HG03460 (cell line): ENCODE measurements at regions not wholly inside any gene's neighbourhood (a gene's known extent, or its start where the extent isn't known, plus 50 kb on each side); places are given as distances from the start of the nearest gene placed in this dataset.
A peak's percentile ranks its signal among the peaks of the same experiment; 100 is the strongest.

ENCODE experiments used
- ATAC-seq: cut with Tn5 transposase; IDR thresholded peaks from one replicate; pipeline ENCODE4 v1.9.1; 2021; ENCODE audit not compliant: unreplicated experiment

DNA sequence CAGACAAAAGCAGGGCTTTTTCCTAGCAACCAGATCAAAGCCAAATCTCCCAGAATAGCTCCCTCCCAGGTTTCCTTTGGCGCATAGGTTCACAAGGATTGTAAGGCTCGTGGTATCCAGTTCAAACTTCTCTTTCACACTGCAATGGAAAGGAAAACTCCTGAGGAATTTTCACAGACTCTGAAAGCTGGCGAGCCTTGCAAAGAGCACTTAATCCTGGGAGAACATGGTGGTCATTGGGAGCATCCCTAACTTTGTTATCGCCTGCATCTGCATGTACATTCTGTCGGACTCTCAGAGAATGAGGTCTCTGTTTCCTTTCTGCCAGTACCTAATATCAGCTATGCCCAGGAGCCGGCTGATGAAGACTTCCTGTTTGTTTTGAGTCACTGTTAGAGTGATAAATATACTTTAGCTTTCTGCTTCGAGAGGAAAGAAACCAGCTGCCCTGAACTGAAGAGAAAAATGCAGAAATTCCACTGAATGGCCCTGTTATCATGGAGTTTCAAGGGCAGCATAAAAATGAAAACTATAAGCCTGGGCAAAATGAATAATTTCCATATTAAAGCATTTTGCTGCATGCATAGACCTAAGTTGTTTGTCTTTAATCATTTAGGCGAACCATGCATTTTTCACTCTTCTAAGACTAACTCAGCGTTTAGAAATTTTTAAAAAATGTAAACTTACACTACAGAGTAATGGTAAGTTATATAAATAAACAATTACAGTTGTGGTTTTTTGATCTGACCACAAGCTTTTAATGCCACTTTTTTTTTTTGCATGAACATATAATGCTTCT lies 76.4 kb upstream of the ZEB2 start:
- peak; percentile 89 for ATAC-seq

GRCh38 chr2:144595686-144596072 lies 75.8 kb upstream of the ZEB2 start:
- no peak for ATAC-seq

GRCh38 chr2:144595279-144595678 lies 75.4 kb upstream of the ZEB2 start:
- no peak for ATAC-seq

DNA sequence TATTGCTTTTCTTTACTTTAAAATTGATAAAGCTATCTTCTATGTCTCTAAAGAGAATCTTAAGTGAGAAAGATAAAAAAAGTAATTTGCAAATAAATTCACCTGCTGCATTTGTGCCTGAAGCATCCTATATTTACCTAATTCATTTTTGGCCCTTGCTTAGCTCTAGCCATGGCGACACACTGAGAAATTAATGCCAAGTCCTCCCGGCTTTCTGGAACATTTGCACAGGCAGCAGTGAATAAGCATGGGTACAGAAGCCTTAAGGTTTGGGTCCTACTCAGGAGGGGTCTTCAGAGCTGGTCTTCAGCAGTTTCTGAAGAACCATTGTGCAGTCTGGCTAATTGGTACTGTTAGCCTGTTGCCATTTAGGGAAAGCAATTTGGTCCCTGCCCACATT lies 73.9 kb upstream of the ZEB2 start:
- ATAC-seq: no peak

DNA sequence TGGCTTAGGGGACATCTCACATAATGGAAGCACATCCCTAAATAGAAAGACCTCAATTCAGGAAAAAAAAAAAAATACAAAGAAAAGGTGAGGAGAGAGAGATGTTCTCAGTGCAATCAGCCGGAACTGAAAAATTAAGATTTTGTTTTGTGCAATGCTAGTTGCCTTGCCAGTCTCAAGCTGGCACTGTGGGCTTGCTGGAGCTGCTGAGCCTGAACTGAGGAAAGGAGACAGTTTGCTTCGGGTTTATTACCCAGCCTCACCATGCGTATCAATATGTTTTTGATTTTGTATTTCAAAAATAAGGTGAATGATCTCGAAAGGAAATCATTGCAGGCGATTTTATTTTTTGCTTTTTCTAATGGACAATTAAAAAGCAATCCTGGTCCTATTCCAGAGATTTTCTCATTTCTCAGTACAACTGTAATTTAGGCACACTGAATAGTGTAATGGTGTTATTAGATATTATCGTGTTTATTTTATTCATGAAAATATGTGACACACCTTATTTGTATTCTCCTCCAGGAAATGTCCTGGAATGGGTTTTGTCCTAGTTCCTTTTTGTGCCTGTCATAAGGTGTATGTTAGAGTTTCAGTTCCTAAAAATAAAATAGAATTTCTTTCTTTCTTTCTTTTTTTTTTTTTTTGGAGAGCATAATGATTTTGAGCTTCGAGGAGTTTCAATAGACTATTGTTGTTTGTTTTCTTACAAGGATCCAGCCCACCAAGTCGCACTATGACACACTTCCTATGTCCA lies 72.8 kb upstream of the ZEB2 start:
- ATAC-seq: no peak

DNA sequence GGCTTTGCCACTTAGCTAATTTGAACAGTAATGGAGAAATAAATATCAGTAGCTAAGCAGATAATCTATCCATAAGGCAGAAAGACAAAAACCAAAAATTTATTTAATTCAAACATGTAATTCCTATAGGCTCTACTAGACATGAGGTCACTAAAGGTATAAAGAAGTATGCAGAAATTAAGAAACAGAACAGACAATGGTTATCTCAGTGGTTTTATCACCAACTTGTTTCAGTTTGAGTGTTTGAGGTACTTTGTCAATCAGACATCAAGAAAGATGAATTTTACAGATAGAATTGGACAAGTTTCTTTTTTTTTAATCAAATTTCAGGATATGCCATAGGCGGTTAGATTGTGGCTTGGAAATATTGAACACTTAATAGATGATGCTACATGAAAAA lies 67.4 kb upstream of the ZEB2 start:
- no peak for ATAC-seq

DNA sequence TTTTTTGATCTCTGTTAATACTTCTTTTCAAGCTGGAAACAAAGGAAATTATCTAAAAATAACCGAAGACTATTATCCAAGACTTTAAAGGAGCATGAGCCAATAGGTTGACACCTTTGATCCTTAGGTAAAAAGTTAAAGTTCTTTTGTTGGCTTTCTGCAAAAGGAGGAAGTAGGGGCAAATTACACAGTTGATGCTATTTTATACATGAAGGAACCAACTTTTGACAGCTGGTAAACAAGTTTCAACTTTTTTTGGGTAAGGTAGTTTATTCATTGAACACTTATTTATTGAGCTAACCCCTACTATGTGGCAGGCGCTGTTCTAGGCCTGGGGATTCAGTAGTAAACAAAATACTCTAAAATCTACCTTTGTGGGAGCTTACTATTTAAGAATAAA lies 66.6 kb upstream of the ZEB2 start:
- ATAC-seq: no peak

DNA sequence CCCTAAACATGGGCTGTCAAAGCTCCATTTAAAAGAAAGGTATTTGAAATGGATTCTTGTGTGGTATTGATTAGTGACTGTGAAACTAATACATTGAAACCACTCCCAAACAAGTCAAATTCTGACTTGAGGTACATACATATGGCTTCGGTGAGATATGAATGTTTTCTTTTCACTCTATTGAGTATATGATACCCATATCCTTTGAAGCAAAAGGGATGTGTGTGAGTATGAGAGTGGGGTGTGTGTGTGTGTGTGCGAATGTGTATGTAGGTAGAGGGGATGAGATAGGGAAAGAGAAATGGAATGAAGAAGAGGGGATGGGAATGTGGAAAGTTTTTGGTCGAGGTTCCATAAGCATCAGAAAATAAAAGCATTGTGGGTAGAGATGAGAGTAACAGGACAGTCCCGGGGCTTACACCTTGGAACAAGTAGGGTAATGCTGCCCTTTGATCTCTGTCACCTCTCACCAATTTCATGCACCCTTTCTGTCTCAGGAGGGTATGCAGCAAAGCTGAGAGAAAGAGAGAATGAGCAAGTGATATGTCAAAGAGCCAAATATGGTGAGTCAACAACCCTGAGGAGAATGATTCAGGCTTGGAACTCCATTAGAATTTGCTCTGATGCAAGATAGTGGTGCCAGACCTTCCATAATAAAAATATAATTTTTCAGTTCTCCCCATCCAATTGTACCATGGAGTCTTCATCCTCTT lies 64.0 kb upstream of the ZEB2 start:
- no peak for ATAC-seq

DNA sequence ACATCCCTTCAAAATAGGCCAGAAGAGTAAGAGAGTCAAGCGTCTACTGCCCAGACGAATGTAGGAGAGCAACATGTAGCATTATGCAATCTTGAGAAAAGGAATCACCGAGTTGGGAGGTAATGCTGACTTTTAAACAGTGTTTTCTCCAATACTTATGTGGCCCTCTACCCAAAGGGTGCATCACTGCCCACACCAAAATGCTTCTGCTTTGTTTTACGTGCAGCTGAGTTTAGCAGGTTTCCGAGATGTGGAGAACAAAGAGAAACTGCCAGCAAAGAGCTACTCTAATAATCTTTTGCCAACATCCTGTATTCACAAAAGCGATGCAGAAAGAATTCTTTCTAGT lies 63.4 kb upstream of the ZEB2 start:
- ATAC-seq: no peak

- ATAC-seq: no peak
These were observed 62.9 kb upstream of the ZEB2 start for GRCh38 chr2:144582651-144583380.

GRCh38 chr2:144580521-144581161 lies 60.7 kb upstream of the ZEB2 start:
- ATAC-seq: no peak

DNA sequence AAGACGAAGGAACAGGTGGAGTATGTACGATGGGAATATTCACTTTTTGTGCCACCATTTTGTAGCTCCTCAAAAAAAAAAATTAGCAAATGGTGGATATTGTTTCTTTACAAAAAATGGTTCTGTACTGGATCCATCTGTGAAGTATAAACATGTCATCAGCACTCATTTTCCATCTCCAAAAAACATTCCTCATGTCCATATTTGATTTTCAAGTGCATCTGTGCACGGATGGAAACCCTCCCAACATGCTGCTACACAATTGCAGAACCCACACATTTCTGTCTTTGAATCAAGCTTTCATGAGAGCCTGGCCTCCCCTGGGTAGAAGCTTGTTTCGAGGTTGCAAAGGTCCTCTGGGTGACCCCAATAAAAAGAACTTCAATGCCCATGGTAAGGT lies 59.6 kb upstream of the ZEB2 start:
- no peak for ATAC-seq

DNA sequence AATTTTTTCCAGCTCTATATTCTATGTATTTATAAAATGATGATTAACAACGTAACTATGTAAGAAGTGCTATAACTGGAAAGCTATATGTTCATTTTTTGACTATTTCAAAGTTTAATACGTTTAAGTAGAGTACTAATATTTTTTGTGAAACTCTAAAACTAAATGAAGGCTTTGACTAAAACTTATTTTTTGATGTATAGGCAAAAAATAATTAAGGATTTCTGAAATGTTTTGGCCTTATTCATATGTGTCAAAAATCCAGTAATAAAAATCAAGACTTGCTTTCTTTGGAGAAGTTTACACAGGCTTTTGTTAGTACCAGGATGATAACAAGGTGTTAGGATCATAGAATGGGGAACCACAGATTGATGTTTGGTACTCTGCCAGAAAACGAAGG lies 58.2 kb upstream of the ZEB2 start:
- no peak for ATAC-seq

DNA sequence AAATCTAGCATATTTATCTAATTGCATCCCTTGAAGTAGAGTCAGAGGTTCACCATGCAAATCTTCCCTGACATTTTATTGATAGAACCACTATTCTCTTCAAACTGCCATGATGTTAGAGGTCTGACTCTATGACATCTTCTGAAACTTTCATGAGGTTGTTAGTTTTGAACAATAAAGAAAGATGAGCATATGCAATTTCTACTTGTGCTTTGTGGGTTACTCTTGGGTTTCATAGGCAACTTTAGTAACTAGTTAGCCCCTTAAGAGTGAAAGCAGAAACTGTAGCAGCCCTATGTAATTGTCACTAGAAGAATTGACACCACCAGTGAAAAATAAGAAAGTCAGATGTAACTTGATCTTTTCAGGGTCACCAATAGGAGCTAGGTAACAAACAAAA lies 53.1 kb upstream of the ZEB2 start:
- no peak for ATAC-seq

- ATAC-seq: no peak
These were observed 51.9 kb upstream of the ZEB2 start for GRCh38 chr2:144571770-144572169.

- ATAC-seq: no peak
These were observed 50.6 kb upstream of the ZEB2 start for GRCh38 chr2:144570566-144570965.
